K562 (cell line): ENCODE measurements at regions not wholly inside any gene's neighbourhood (a gene's known extent, or its start where the extent isn't known, plus 50 kb on each side); places are given as distances from the start of the nearest gene placed in this dataset.
"Not testable (repeated sequence)": the region's sequence is repeated elsewhere in the genome, so short reads cannot be mapped to it uniquely, and the experiment has no call there.

Source experiments
- ATAC-seq: fragments of 200-7000 bp; cut with Tn5 transposase; 3 replicates; pipeline ENCODE4 v1.9.1; 2020; ENCODE audit warnings: moderate library complexity
- BruUV-seq: library from RNA; stranded (reverse); fragments of 400-500 nt; replicated peaks from 2 replicates; lab custom pipeline; 2021; lab: Mats Ljungman, UMichigan
- CTCF ChIA-PET: fragments of 300-600 bp; formaldehyde crosslinking; extraction: SDS; loops from one replicate; lab custom pipeline; 2021; ENCODE audit warnings: low intra/inter-chr PET ratio; lab: Yijun Ruan, JAX
- POLR2A ChIA-PET: fragments of 300-600, 350-650 bp; sonication (Branson Sonifier 250); formaldehyde crosslinking; extraction: SDS; loops from one replicate; lab custom pipeline; 2021; ENCODE audit warnings: antibody characterized with exemption, inconsistent platforms; lab: Yijun Ruan, JAX
- DNase-seq, 4 experiments: peaks; one replicate each; pipeline versions ENCODE4 v3.0.0 to v3.0.0-alpha.2; 2011 to 2018; ENCODE audit warnings: low spot score in 3 of 4, mixed read lengths in 3 of 4; ENCODE audit errors: extremely low read depth in 1 of 4
- FAIRE-seq: peaks from 2 replicates; lab custom pipeline; 2011; peaks lifted over from hg19 to GRCh38; lab: Jason Lieb, UNC
- H2AFZ ChIP-seq: 2 replicates; pipeline ENCODE4 v1.6.0; 2011; ENCODE audit warnings: low read depth, low read length, control low read depth, inconsistent platforms
- H3K27ac ChIP-seq: fragments of 200-600 bp; 3 replicates; pipeline ENCODE4 v1.8.0; 2011; ENCODE audit warnings: low read depth, mild to moderate bottlenecking, control low read depth, inconsistent platforms, low read length, moderate library complexity, mixed read lengths; ENCODE audit errors: extremely low read depth
- H3K27me3 ChIP-seq, 2 experiments: fragments of 300-600 bp in 1 of 2; 2 replicates in 1 of 2; 3 replicates in 1 of 2; pipeline versions ENCODE4 v1.6.0 to v1.8.0; 2011; ENCODE audit warnings: inconsistent platforms in 2 of 2, low read length in 2 of 2, mild to moderate bottlenecking in 1 of 2, mixed read lengths in 1 of 2, moderate library complexity in 1 of 2; ENCODE audit not compliant: control insufficient read depth in 2 of 2, insufficient read depth in 2 of 2
- H3K36me3 ChIP-seq: fragments of 300-600 bp; 3 replicates; pipeline ENCODE4 v1.8.0; 2011; ENCODE audit warnings: mild to moderate bottlenecking, low read length, inconsistent platforms; ENCODE audit not compliant: control insufficient read depth, insufficient read depth
- H3K4me1 ChIP-seq, 2 experiments: fragments of 200-600 bp in 1 of 2; replicated peaks in 1 of 2; 2 replicates in 1 of 2; 3 replicates in 1 of 2; pipeline versions ENCODE4 v1.5.1 to v1.8.0; 2011; ENCODE audit warnings: inconsistent platforms in 2 of 2, low read length in 2 of 2, mild to moderate bottlenecking in 1 of 2, mixed read lengths in 1 of 2, moderate library complexity in 1 of 2; ENCODE audit not compliant: control insufficient read depth in 2 of 2, insufficient read depth in 2 of 2
- H3K4me2 ChIP-seq: 2 replicates; pipeline ENCODE4 v1.6.1; 2011; ENCODE audit warnings: low read length, control low read depth, inconsistent platforms, mixed read lengths; ENCODE audit not compliant: insufficient read depth
- H3K4me3 ChIP-seq: fragments of 200-600 bp; sonication (generic), shearing (Covaris generic); 2 replicates; pipeline ENCODE4 v1.5.1; 2016; ENCODE audit warnings: control low read depth, inconsistent platforms
- H3K79me2 ChIP-seq: fragments of 200-600 bp; 3 replicates; pipeline ENCODE4 v1.8.0; 2011; ENCODE audit warnings: low read length, inconsistent platforms; ENCODE audit not compliant: control insufficient read depth, insufficient read depth
- H3K9ac ChIP-seq, 2 experiments: 2 replicates each; pipeline versions ENCODE4 v1.6.0 to v1.6.1; 2011; ENCODE audit warnings: low read depth in 2 of 2, low read length in 2 of 2, control low read depth in 1 of 2, inconsistent platforms in 1 of 2, mild to moderate bottlenecking in 1 of 2, mixed read lengths in 1 of 2; ENCODE audit not compliant: insufficient read depth in 1 of 2
- H3K9me1 ChIP-seq: one replicate; pipeline ENCODE4 v1.6.0; 2011; ENCODE audit warnings: inconsistent platforms, mild to moderate bottlenecking, low read length, moderate library complexity; ENCODE audit not compliant: control insufficient read depth, insufficient read depth
- H3K9me3 ChIP-seq: replicated peaks from 2 replicates; pipeline ENCODE4 v1.5.1; 2011; ENCODE audit warnings: low read depth, low read length, inconsistent platforms; ENCODE audit not compliant: control insufficient read depth, insufficient read depth
- H4K20me1 ChIP-seq: replicated peaks from 2 replicates; pipeline ENCODE4 v1.6.1; 2011; ENCODE audit warnings: low read length, inconsistent platforms, mixed read lengths; ENCODE audit not compliant: control insufficient read depth, insufficient read depth
- ESRRA ChIP-seq: fragments of 450-650 bp; IDR thresholded peaks from 2 replicates; pipeline ENCODE4 v1.6.1; 2014; ENCODE audit warnings: low read depth, mild to moderate bottlenecking, moderate library complexity, borderline replicate concordance
- EWSR1 ChIP-seq: fragments of 450-650 bp; IDR thresholded peaks from 2 replicates; pipeline ENCODE4 v1.6.1; 2018; ENCODE audit warnings: borderline replicate concordance, mild to moderate bottlenecking, low read depth, moderate library complexity; ENCODE audit not compliant: partially characterized antibody
- WGBS: fragments of 100-300 bp; shearing (Covaris generic); methylation state at CpG from one replicate; pipeline ENCODE4 v1.1.6; 2016; ENCODE audit warnings: low coverage, mixed read lengths; ENCODE audit not compliant: insufficient coverage; ENCODE audit errors: missing lambda C conversion rate; 5-methylcytosine and 5-hydroxymethylcytosine counted together
- in situ Hi-C: fragments of 300-500 bp; cut with MboI; formaldehyde crosslinking; loops from 4 replicates; pipeline ENCODE4 v1.15.0; 2018; ENCODE audit warnings: inconsistent platforms, mixed read lengths
- intact Hi-C: fragments of 100-400 bp; cut with micrococcal nuclease; formaldehyde crosslinking; loops from 2 replicates; pipeline ENCODE4 v1.14.2; 2022
- TF ChIP-seq, protein P1 (sequence below), 3 experiments: fragments of 200-800 bp in 1 of 3; fragments of 250-450 bp in 1 of 3; fragments of 450-650 bp in 1 of 3; sonication (Bioruptor Pico) in 1 of 3; sonication (Bioruptor generic) in 1 of 3; formaldehyde crosslinking in 1 of 3; IDR thresholded peaks; 2 replicates each; pipeline versions ENCODE4 v1.6.1 to v1.8.0; 2016 to 2022; ENCODE audit warnings: mild to moderate bottlenecking in 2 of 3, missing genetic modification characterization in 2 of 3, missing compliant biosample characterization in 1 of 3, moderate library complexity in 1 of 3

DNA sequence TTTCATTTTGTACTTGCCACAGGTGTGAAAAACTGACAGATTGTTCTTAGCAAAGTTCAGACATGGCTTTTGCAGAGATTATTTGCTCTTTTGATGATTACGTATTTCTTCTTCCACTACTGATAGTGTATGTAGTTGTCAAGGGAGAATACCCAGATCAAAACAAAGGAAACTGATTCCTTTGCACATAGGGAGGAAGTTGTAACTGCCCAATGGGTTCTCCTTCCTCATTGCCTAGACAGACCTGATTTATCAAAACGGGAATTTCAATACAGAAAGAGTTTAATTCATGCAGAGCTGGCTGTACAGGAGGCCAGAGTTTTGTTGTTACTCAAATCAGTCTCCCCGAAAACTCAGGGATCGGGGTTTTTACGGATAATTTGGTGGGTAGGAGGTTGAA, 214.7 kb downstream of the BCAS1 start:
- intact Hi-C loops: no loop called here
- no peak for TF ChIP-seq ESRRA
- TF ChIP-seq EWSR1: peak; percentile 9
- TF ChIP-seq, all 486 proteins: peak for 1
- H3K4me1 ChIP-seq: no peaks in the 10 kb centered on the region; a peak in 2 of 5 replicates
- no TSS peak for BruUV-seq
- H3K9me3 ChIP-seq: no peaks in the 10 kb centered on the region
- DNase-seq: no peak
- H3K4me2 ChIP-seq: no peak overlapping the region
- in situ Hi-C loops: no loop called here
- H2AFZ ChIP-seq: peak overlapping the region; percentile 26; the same call in 1 of the 2 replicates
- ChIA-PET POLR2A (interaction anchor here (0.7 kb wide), 1 partner anchor 9 kb away, joined by 3 read pairs; no protein-coding TSS in a partner anchor), CTCF (no interaction called here)
- WGBS: 58% methylated on average over 5 of the region's 5 CpGs
- no peak overlapping the region for H3K9ac ChIP-seq
- H3K36me3 ChIP-seq: no peaks in the 10 kb centered on the region
- no peaks in the 10 kb centered on the region for H3K79me2 ChIP-seq
- no peak for ATAC-seq
- no peaks in the 10 kb centered on the region for H4K20me1 ChIP-seq
- no peaks in the 10 kb centered on the region for H3K9me1 ChIP-seq
- no peaks in the 10 kb centered on the region for H3K27me3 ChIP-seq
- H3K4me3 ChIP-seq: no peak overlapping the region
- no peak for FAIRE-seq
- H3K27ac ChIP-seq: no peak overlapping the region

DNA sequence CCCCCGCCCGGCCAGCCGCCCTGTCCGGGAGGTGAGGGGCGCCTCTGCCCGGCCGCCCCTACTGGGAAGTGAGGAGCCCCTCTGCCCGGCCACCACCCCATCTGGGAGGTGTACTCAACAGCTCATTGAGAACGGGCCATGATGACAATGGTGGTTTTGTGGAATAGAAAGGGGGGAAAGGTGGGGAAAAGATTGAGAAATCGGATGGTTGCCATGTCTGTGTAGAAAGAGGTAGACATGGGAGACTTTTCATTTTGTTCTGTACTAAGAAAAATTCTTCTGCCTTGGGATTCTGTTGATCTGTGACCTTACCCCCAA, 215.8 kb downstream of the BCAS1 start:
- intact Hi-C loops, H2AFZ ChIP-seq, BruUV-seq, FAIRE-seq, H3K4me3 ChIP-seq, H3K4me1 ChIP-seq, H3K27ac ChIP-seq, H3K27me3 ChIP-seq, in situ Hi-C loops, H3K36me3 ChIP-seq, DNase-seq, H3K9me3 ChIP-seq, H4K20me1 ChIP-seq, H3K4me2 ChIP-seq, H3K9me1 ChIP-seq, H3K79me2 ChIP-seq, CTCF ChIA-PET, ATAC-seq, H3K9ac ChIP-seq: not testable (repeated sequence)
- TF ChIP-seq, protein P1, sequence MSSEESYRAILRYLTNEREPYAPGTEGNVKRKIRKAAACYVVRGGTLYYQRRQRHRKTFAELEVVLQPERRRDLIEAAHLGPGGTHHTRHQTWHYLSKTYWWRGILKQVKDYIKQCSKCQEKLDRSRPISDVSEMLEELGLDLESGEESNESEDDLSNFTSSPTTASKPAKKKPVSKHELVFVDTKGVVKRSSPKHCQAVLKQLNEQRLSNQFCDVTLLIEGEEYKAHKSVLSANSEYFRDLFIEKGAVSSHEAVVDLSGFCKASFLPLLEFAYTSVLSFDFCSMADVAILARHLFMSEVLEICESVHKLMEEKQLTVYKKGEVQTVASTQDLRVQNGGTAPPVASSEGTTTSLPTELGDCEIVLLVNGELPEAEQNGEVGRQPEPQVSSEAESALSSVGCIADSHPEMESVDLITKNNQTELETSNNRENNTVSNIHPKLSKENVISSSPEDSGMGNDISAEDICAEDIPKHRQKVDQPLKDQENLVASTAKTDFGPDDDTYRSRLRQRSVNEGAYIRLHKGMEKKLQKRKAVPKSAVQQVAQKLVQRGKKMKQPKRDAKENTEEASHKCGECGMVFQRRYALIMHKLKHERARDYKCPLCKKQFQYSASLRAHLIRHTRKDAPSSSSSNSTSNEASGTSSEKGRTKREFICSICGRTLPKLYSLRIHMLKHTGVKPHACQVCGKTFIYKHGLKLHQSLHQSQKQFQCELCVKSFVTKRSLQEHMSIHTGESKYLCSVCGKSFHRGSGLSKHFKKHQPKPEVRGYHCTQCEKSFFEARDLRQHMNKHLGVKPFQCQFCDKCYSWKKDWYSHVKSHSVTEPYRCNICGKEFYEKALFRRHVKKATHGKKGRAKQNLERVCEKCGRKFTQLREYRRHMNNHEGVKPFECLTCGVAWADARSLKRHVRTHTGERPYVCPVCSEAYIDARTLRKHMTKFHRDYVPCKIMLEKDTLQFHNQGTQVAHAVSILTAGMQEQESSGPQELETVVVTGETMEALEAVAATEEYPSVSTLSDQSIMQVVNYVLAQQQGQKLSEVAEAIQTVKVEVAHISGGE (CRISPR knock-in tag; IDR thresholded peaks at IDR 0.05): peak in 1 of 3 experiments; percentile 92; a peak in 2 of 6 replicates
- WGBS: no CpG with 5 or more reads among the region's 10 CpGs
- POLR2A ChIA-PET: interaction anchor here (0.6 kb wide), 1 partner anchor 9 kb away, joined by 4 read pairs; no protein-coding TSS in a partner anchor
